Kidney (tissue), 13 donors: ENCODE measurements at regions not wholly inside any gene's neighbourhood (a gene's known extent, or its start where the extent isn't known, plus 50 kb on each side); places are given as distances from the start of the nearest gene placed in this dataset.

Source experiments
- DNase-seq, 5 donors: peaks; one replicate each; pipeline ENCODE4 v3.0.0-alpha.2; 2013 to 2020
- FAIRE-seq: peaks from 2 replicates; lab custom pipeline; 2012; peaks lifted over from hg19 to GRCh38; lab: Jason Lieb, UNC
- H3K27ac ChIP-seq, 2 donors: one replicate each; pipeline ENCODE4 v1.7.0; 2013; ENCODE audit warnings: low read depth in 2 of 2, low read length in 2 of 2, inconsistent platforms in 1 of 2
- H3K27me3 ChIP-seq: one replicate; pipeline ENCODE4 v1.7.1; 2013; ENCODE audit warnings: low read length, inconsistent platforms; ENCODE audit not compliant: control insufficient read depth, insufficient read depth
- H3K36me3 ChIP-seq, 3 donors: one replicate each; pipeline versions ENCODE4 v1.7.0 to v1.7.1; 2013; ENCODE audit warnings: low read length in 3 of 3, control low read depth in 1 of 3, inconsistent platforms in 1 of 3; ENCODE audit not compliant: insufficient read depth in 3 of 3, control insufficient read depth in 2 of 3
- H3K4me1 ChIP-seq, 3 donors: one replicate each; pipeline versions ENCODE4 v1.7.0 to v1.7.1; 2013; ENCODE audit warnings: low read length in 3 of 3, inconsistent platforms in 1 of 3, low read depth in 1 of 3; ENCODE audit not compliant: control insufficient read depth in 2 of 3, insufficient read depth in 2 of 3
- H3K4me3 ChIP-seq, 3 donors: one replicate each; pipeline versions ENCODE4 v1.7.0 to v1.8.1; 2013; ENCODE audit warnings: low read length in 3 of 3, control low read depth in 1 of 3, inconsistent platforms in 1 of 3
- H3K9ac ChIP-seq, 3 donors: one replicate each; pipeline versions ENCODE4 v1.7.0 to v1.7.1; 2013; ENCODE audit warnings: low read length in 3 of 3, control low read depth in 1 of 3, inconsistent platforms in 1 of 3
- H3K9me3 ChIP-seq, 3 donors: one replicate each; pipeline versions ENCODE4 v1.7.0 to v1.7.1; 2013; ENCODE audit warnings: low read length in 3 of 3, control low read depth in 1 of 3, inconsistent platforms in 1 of 3; ENCODE audit not compliant: control insufficient read depth in 2 of 3, insufficient read depth in 1 of 3
- intact Hi-C: fragments of 100-400 bp; cut with DNase I; formaldehyde crosslinking; loops from one replicate; pipeline ENCODE4 v1.11.1; 2022
- TF ChIP-seq, protein P1 (sequence below): IDR thresholded peaks from 3 replicates; pipeline ENCODE4 v1.5.1; 2012; ENCODE audit warnings: mild to moderate bottlenecking, moderate library complexity, borderline replicate concordance; ENCODE audit not compliant: insufficient read depth; ENCODE audit errors: extremely low read depth
- donor health status: control.
- donor health status: control.
- donor health status: control.
- donor health status: control.
- donor health status: control.
- donor health status: DM: yes; HTN: yes; CAD: no.
- donor health status: Normal renal cell carcinoma (clear cell type).

DNA sequence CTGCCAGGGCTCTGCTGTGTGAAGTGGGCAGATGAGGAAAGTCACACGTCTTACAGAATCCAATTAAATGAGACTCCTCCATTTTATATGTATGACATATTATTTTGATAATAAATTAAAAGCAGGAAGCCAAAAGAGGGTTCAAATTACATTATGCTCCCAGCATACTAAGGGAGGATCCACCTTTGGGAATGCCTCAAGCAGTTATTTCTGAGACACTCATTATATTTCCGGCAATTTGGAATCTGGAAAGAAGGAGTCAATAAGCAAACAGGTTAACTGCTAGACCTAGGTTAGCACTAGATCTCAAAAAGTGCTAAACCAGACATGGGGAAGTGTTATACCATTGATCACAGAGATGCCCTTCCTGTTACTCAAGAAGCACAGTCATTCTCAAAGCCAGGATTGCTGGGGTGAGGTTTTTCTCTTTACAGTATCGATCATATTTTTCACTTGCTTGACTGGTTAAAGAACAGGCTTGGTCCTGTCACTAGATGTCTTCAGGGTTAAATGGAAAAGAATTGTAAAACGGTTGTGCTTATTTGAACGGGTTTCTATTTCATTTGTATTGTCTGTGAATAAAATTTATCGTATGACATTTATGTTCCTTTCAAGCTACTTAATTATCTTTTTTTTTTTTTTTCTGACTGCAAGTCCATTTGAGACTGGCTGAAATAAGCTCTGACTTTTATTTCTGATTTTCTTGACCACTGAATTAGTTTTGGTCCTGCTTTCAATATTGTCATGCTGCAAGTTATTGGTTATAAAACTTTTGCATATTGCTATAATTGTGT lies 523.2 kb downstream of the KLF12 start:
- FAIRE-seq (no peak), DNase-seq (no peak)
- Histone ChIP-seq H3K4me1 (peaks cover 0 to 7% (median 2%) of the 10 kb centered on the region in 3 donors), H3K27me3 (no peaks in the 10 kb centered on the region), H3K27ac (no peak overlapping the region), H3K36me3 (no peaks in the 10 kb centered on the region), H3K9ac (no peak overlapping the region), H3K9me3 (no peaks in the 10 kb centered on the region), H3K4me3 (no peak overlapping the region)
- intact Hi-C loops = no loop called here
- TF ChIP-seq, protein P1, sequence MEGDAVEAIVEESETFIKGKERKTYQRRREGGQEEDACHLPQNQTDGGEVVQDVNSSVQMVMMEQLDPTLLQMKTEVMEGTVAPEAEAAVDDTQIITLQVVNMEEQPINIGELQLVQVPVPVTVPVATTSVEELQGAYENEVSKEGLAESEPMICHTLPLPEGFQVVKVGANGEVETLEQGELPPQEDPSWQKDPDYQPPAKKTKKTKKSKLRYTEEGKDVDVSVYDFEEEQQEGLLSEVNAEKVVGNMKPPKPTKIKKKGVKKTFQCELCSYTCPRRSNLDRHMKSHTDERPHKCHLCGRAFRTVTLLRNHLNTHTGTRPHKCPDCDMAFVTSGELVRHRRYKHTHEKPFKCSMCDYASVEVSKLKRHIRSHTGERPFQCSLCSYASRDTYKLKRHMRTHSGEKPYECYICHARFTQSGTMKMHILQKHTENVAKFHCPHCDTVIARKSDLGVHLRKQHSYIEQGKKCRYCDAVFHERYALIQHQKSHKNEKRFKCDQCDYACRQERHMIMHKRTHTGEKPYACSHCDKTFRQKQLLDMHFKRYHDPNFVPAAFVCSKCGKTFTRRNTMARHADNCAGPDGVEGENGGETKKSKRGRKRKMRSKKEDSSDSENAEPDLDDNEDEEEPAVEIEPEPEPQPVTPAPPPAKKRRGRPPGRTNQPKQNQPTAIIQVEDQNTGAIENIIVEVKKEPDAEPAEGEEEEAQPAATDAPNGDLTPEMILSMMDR = no peak

DNA sequence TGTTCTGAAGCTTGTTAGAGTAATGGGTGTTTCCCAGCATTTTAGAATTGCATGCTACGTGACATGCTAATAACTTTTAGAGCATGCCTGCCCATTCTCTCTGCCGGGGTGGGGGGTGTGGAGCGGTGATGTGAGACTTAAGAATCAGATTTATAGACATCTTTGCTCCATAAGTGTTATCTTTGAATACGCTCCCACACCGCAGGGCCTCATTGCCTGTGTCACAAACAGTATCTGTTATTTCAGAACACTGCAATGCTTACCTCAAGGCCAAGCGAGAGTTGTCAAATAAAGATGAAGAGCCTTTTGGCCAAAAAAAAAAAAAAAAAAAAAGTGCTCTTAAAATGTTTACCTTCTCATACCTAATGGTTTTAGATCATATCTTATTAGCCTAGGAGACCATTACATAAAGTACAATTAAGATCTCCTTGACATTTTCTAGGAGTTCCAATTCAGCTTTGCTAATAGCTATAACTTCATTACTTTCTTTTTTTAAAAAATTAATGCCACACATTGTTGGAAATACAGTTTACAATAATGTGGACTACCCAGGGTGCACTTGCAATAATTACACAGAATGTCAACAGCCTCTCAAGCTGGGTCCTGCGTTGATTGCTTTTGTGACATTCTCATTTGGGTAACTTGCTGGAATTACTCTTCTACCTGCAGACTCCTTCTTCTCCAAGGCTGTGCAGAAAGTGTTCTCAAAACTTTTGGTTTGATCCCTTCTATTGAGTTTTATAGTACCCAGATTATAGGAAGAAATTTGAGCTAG lies 525.3 kb downstream of the KLF12 start:
- Histone ChIP-seq H3K9ac (no peak overlapping the region), H3K27ac (no peak overlapping the region), H3K4me1 (peaks cover 0 to 7% (median 2%) of the 10 kb centered on the region in 3 donors), H3K4me3 (no peak overlapping the region), H3K36me3 (no peaks in the 10 kb centered on the region), H3K9me3 (peaks cover 0 to 7% (median 0%) of the 10 kb centered on the region in 3 donors), H3K27me3 (no peaks in the 10 kb centered on the region)
- peak in 4 of 5 donors; percentile 38 to 57 (median 48) for DNase-seq
- no peak for FAIRE-seq
- TF ChIP-seq, protein P1 = no peak
- intact Hi-C loops = no loop called here

DNA sequence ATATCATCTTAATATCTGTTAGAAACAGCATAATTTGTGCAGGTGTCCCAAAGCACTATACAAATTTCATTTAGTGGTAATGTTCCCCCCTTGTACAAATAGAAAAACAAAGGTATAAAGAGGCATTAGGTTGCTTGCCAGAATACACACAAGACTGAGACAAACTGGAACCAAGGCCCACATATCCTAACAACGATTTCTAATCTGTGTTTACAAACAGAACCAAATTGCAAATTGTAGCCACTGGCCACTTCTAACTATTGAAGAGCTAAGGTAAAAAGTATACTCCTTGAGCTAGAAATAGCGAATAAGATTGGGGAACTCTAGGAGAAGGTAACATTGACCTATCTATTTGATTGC lies 526.1 kb downstream of the KLF12 start:
- Histone ChIP-seq H3K4me3 (no peak overlapping the region), H3K27ac (peak overlapping the region in 1 of 2 donors; percentile 4), H3K9me3 (peaks cover 0 to 7% (median 0%) of the 10 kb centered on the region in 3 donors), H3K36me3 (no peaks in the 10 kb centered on the region), H3K4me1 (peaks cover 0 to 7% (median 2%) of the 10 kb centered on the region in 3 donors), H3K27me3 (no peaks in the 10 kb centered on the region), H3K9ac (no peak overlapping the region)
- intact Hi-C loops = no loop called here
- no peak for FAIRE-seq
- TF ChIP-seq, protein P1 = no peak
- DNase-seq = no peak
